HepG2 (cell line): ENCODE measurements at regions not wholly inside any gene's neighbourhood (a gene's known extent, or its start where the extent isn't known, plus 50 kb on each side); places are given as distances from the start of the nearest gene placed in this dataset.

Experiments used
- ATAC-seq: fragments of 200-7000 bp; cut with Tn5 transposase; 3 replicates; pipeline ENCODE4 v1.9.1; 2020; ENCODE audit warnings: mild to moderate bottlenecking, moderate library complexity
- BruUV-seq: library from RNA; stranded (reverse); fragments of 400-500 nt; replicated peaks from 2 replicates; lab custom pipeline; 2021; lab: Mats Ljungman, UMichigan
- CTCF ChIA-PET: fragments of 300-600 bp; formaldehyde crosslinking; extraction: SDS; loops from one replicate; lab custom pipeline; 2021; ENCODE audit warnings: low total read pairs, inconsistent platforms, low intra/inter-chr PET ratio; lab: Yijun Ruan, JAX
- POLR2A ChIA-PET: fragments of 350-600 bp; sonication (Branson Sonifier 250); formaldehyde crosslinking; loops from one replicate; lab custom pipeline; 2020; ENCODE audit warnings: antibody characterized with exemption, inconsistent platforms; lab: Yijun Ruan, JAX
- DNase-seq: peaks from one replicate; pipeline ENCODE4 v3.0.0-alpha.2; 2015; ENCODE audit warnings: low spot score
- FAIRE-seq: peaks from 3 replicates; lab custom pipeline; 2011; peaks lifted over from hg19 to GRCh38; lab: Jason Lieb, UNC
- H2AFZ ChIP-seq: one replicate; pipeline ENCODE4 v1.6.1; 2011; ENCODE audit warnings: low read length, inconsistent platforms
- H3K27ac ChIP-seq: fragments of 300-600 bp; 3 replicates; pipeline ENCODE4 v1.8.0; 2011; ENCODE audit warnings: mixed run types, mild to moderate bottlenecking, mixed read lengths, low read length, inconsistent platforms; ENCODE audit not compliant: insufficient read depth; ENCODE audit errors: extremely low read length
- H3K27me3 ChIP-seq, 2 experiments: fragments of 200-600 bp in 1 of 2; 2 replicates in 1 of 2; 3 replicates in 1 of 2; pipeline versions ENCODE4 v1.6.0 to v1.8.0; 2011; ENCODE audit warnings: low read length in 2 of 2, mild to moderate bottlenecking in 2 of 2, moderate library complexity in 2 of 2, inconsistent platforms in 1 of 2; ENCODE audit not compliant: insufficient read depth in 2 of 2, control insufficient read depth in 1 of 2
- H3K36me3 ChIP-seq, 2 experiments: fragments of 200-600 bp in 1 of 2; replicated peaks in 1 of 2; 2 replicates in 1 of 2; 3 replicates in 1 of 2; pipeline versions ENCODE4 v1.5.1 to v1.8.0; 2011; ENCODE audit warnings: low read length in 2 of 2, inconsistent platforms in 1 of 2; ENCODE audit not compliant: insufficient read depth in 2 of 2, control insufficient read depth in 1 of 2
- H3K4me1 ChIP-seq: 2 replicates; pipeline ENCODE4 v1.5.1; 2012; ENCODE audit warnings: low read length, inconsistent platforms; ENCODE audit not compliant: insufficient read depth
- H3K4me2 ChIP-seq: 2 replicates; pipeline ENCODE4 v1.6.0; 2011; ENCODE audit warnings: low read depth, low read length, inconsistent platforms
- H3K4me3 ChIP-seq, 3 experiments: fragments of 200-600 bp in 1 of 3; sonication (generic), shearing (Covaris generic) in 1 of 3; replicated peaks in 1 of 3; 2 replicates each; pipeline ENCODE4 v1.5.1; 2011 to 2016; ENCODE audit warnings: low read length in 3 of 3, inconsistent platforms in 2 of 3, low read depth in 2 of 3, mild to moderate bottlenecking in 2 of 3, control low read depth in 1 of 3, mixed read lengths in 1 of 3; ENCODE audit not compliant: insufficient read depth in 1 of 3
- H3K79me2 ChIP-seq: one replicate; pipeline ENCODE4 v1.6.1; 2011; ENCODE audit warnings: low read length, inconsistent platforms; ENCODE audit not compliant: insufficient read depth
- H3K9ac ChIP-seq: 2 replicates; pipeline ENCODE4 v1.6.0; 2011; ENCODE audit warnings: mild to moderate bottlenecking, low read depth, low read length, inconsistent platforms; ENCODE audit not compliant: insufficient read depth
- H3K9me3 ChIP-seq: 2 replicates; pipeline ENCODE4 v1.5.1; 2012; ENCODE audit warnings: mild to moderate bottlenecking, low read length
- H4K20me1 ChIP-seq: 2 replicates; pipeline ENCODE4 v1.6.0; 2011; ENCODE audit warnings: inconsistent platforms, mild to moderate bottlenecking, low read length, moderate library complexity; ENCODE audit not compliant: insufficient read depth
- CTCF ChIP-seq: sonication (generic); formaldehyde crosslinking; IDR thresholded peaks from 2 replicates; pipeline ENCODE4 v1.5.0; 2020; ENCODE audit warnings: mild to moderate bottlenecking, missing genetic modification reagents, moderate library complexity
- GABPA ChIP-seq, 2 experiments: IDR thresholded peaks; 2 replicates each; pipeline ENCODE4 v1.6.1; 2011 to 2016; ENCODE audit warnings: low read depth in 2 of 2, low read length in 1 of 2, missing biosample characterization in 1 of 2, missing genetic modification characterization in 1 of 2
- HNF1A ChIP-seq, 2 experiments: sonication (generic) in 1 of 2; formaldehyde crosslinking in 1 of 2; IDR thresholded peaks; 2 replicates each; pipeline versions ENCODE4 v1.4.0 to v1.6.1; 2016 to 2020; ENCODE audit warnings: borderline replicate concordance in 1 of 2, low read depth in 1 of 2, mild to moderate bottlenecking in 1 of 2, missing genetic modification reagents in 1 of 2
- NFE2L2 ChIP-seq: fragments of 150-350 bp; IDR thresholded peaks from 2 replicates; pipeline ENCODE4 v1.6.1; 2014; ENCODE audit warnings: low read length
- STAG1 ChIP-seq: sonication (generic); formaldehyde crosslinking; IDR thresholded peaks from 2 replicates; pipeline ENCODE4 v1.4.0; 2020; ENCODE audit warnings: missing genetic modification reagents
- WGBS: methylation state at CpG from one replicate; pipeline ENCODE4 v1.1.6; 2017; ENCODE audit warnings: low lambda C conversion rate; 5-methylcytosine and 5-hydroxymethylcytosine counted together
- in situ Hi-C: cut with HindIII; loops from 2 replicates; pipeline ENCODE4 v1.10.0; 2017; ENCODE audit warnings: low pct_unique_long_range_greater_than_20kb; ENCODE audit not compliant: extremely low pct_ligation_motif_present
- intact Hi-C: fragments of 100-400 bp; cut with micrococcal nuclease; formaldehyde crosslinking; loops from one replicate; pipeline ENCODE4 v1.10.0; 2022; ENCODE audit not compliant: unreplicated experiment
- TF ChIP-seq, protein P1 (sequence below): sonication (generic); formaldehyde crosslinking; IDR thresholded peaks from 2 replicates; pipeline ENCODE4 v1.4.0; 2020; ENCODE audit warnings: missing genetic modification reagents

DNA sequence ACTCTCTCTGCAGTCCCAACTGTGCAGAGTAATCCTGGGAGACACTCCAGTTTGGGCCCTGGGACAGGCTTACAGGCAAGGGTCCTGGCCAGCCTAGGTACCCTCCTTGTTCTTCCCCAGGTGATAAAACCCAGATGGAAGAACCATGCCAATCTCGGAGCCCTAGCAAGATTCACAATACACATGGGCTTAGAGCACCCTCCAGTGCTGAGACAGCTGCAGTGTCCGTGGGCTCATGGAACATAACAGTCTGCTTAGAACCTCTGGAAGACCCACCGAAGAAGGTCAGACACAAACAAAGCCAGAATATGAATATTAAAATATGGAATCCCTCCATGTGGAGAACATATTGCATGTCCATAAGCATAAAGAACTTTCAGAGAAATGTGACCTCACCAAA is 568.1 kb downstream of the KCNJ3 start:
- POLR2A ChIA-PET: no interaction called here
- H4K20me1 ChIP-seq: no peaks in the 10 kb centered on the region
- 0% methylated on average over 3 of the region's 3 CpGs for WGBS
- peak; percentile 82 for ATAC-seq
- H3K36me3 ChIP-seq: no peaks in the 10 kb centered on the region
- in situ Hi-C loops: no loop called here
- no peak overlapping the region for H2AFZ ChIP-seq
- no peaks in the 10 kb centered on the region for H3K79me2 ChIP-seq
- H3K9me3 ChIP-seq: no peaks in the 10 kb centered on the region
- TF ChIP-seq STAG1 (CRISPR knock-in tag) (peak; percentile 64), NFE2L2 (no peak), CTCF (CRISPR knock-in tag) (peak; percentile 59), GABPA (IDR thresholded peaks at IDR 0.05; ENCODE audit: low read depth, low read length) (no peak), GABPA (CRISPR knock-in tag; IDR thresholded peaks at IDR 0.05; ENCODE audit: low read depth) (no peak)
- TF ChIP-seq, all 625 proteins: peak for 2
- Histone ChIP-seq H3K4me2 (no peak overlapping the region), H3K27me3 (no peaks in the 10 kb centered on the region), H3K27ac (no peak overlapping the region), H3K4me1 (no peaks in the 10 kb centered on the region), H3K4me3 (no peak overlapping the region), H3K9ac (no peak overlapping the region)
- DNase-seq: no peak
- intact Hi-C loops: no loop called here
- FAIRE-seq: no peak
- CTCF ChIA-PET: no interaction called here
- no TSS peak for BruUV-seq

- no TSS peak for BruUV-seq
- ATAC-seq (no peak), FAIRE-seq (no peak), DNase-seq (no peak)
- ChIA-PET POLR2A (no interaction called here), CTCF (no interaction called here)
- WGBS: 5% methylated on average over 1 of the region's 1 CpG
- Histone ChIP-seq H3K27me3 (no peaks in the 10 kb centered on the region), H3K4me2 (no peak overlapping the region), H3K36me3 (no peaks in the 10 kb centered on the region), H3K79me2 (no peaks in the 10 kb centered on the region), H3K4me3 (no peak overlapping the region), H3K27ac (no peak overlapping the region), H3K9me3 (no peaks in the 10 kb centered on the region), H3K4me1 (no peaks in the 10 kb centered on the region), H4K20me1 (no peaks in the 10 kb centered on the region), H3K9ac (no peak overlapping the region), H2AFZ (no peak overlapping the region)
- in situ Hi-C loops: no loop called here
- intact Hi-C loops: no loop called here
- TF ChIP-seq, protein P1, sequence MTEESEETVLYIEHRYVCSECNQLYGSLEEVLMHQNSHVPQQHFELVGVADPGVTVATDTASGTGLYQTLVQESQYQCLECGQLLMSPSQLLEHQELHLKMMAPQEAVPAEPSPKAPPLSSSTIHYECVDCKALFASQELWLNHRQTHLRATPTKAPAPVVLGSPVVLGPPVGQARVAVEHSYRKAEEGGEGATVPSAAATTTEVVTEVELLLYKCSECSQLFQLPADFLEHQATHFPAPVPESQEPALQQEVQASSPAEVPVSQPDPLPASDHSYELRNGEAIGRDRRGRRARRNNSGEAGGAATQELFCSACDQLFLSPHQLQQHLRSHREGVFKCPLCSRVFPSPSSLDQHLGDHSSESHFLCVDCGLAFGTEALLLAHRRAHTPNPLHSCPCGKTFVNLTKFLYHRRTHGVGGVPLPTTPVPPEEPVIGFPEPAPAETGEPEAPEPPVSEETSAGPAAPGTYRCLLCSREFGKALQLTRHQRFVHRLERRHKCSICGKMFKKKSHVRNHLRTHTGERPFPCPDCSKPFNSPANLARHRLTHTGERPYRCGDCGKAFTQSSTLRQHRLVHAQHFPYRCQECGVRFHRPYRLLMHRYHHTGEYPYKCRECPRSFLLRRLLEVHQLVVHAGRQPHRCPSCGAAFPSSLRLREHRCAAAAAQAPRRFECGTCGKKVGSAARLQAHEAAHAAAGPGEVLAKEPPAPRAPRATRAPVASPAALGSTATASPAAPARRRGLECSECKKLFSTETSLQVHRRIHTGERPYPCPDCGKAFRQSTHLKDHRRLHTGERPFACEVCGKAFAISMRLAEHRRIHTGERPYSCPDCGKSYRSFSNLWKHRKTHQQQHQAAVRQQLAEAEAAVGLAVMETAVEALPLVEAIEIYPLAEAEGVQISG (CRISPR knock-in tag): no peak
- TF ChIP-seq HNF1A (IDR thresholded peaks at IDR 0.05; ENCODE audit: low read depth): no peak
- TF ChIP-seq HNF1A (CRISPR knock-in tag; IDR thresholded peaks at IDR 0.05; ENCODE audit: borderline replicate concordance): no peak
Observed at GRCh38 chr2:155266109-155266508, 567.6 kb downstream of the KCNJ3 start.
